Vagina (tissue), 2 donors: ENCODE measurements at regions not wholly inside any gene's neighbourhood (a gene's known extent, or its start where the extent isn't known, plus 50 kb on each side); places are given as distances from the start of the nearest gene placed in this dataset.
"Not testable (repeated sequence)": the region's sequence is repeated elsewhere in the genome, so short reads cannot be mapped to it uniquely, and the experiment has no call there.

Experiments
- CTCF ChIP-seq, 3 experiments: fragments of 450-650 bp in 2 of 3; fragments of 200-600 bp in 1 of 3; sonication (generic) in 1 of 3; IDR thresholded peaks; one replicate each; pipeline ENCODE4 v1.5.1; 2017 to 2019; ENCODE audit warnings: antibody characterized with exemption in 3 of 3, mild to moderate bottlenecking in 2 of 3, moderate library complexity in 2 of 3
- POLR2AphosphoS5 ChIP-seq, 2 donors: sonication (generic); formaldehyde crosslinking; IDR thresholded peaks; one replicate each; pipeline ENCODE4 v1.9.0; 2017; ENCODE audit warnings: antibody characterized with exemption in 2 of 2, mild to moderate bottlenecking in 2 of 2, low read depth in 1 of 2; ENCODE audit not compliant: insufficient read depth in 1 of 2

- TF ChIP-seq POLR2AphosphoS5 (IDR thresholded peaks at IDR 0.05; ENCODE audit: insufficient read depth in 1 of 2, low read depth in 1 of 2); CTCF (IDR thresholded peaks at IDR 0.05): not testable (repeated sequence)
Observed at GRCh38 chr5:100096328-100096727, 438.8 kb upstream of the FAM174A start.
